Neural cell (in vitro differentiated cells): ENCODE measurements at regions not wholly inside any gene's neighbourhood (a gene's known extent, or its start where the extent isn't known, plus 50 kb on each side); places are given as distances from the start of the nearest gene placed in this dataset.
A peak's percentile ranks its signal among the peaks of the same experiment; 100 is the strongest.

Source experiments
- H2AFZ ChIP-seq: fragments of 200-600, 300-800 bp; sonication (generic), shearing (Covaris generic); 2 replicates; pipeline ENCODE4 v1.6.0; 2014; ENCODE audit warnings: low read depth, mild to moderate bottlenecking, antibody characterized with exemption, low read length, moderate library complexity
- H3F3A ChIP-seq: fragments of 200-600 bp; shearing (Covaris generic); 2 replicates; pipeline ENCODE4 v1.6.1; 2016; ENCODE audit warnings: mild to moderate bottlenecking, moderate library complexity, mixed read lengths, antibody characterized with exemption, low read length; ENCODE audit not compliant: insufficient read depth, poor library complexity, severe bottlenecking
- H3K27ac ChIP-seq: fragments of 200-600, 300-800 bp; sonication (generic), shearing (Covaris generic); 2 replicates; pipeline ENCODE4 v1.5.1; 2014; ENCODE audit warnings: mild to moderate bottlenecking, low read length, moderate library complexity
- H3K27me3 ChIP-seq: fragments of 300-800, 200-600 bp; sonication (generic), shearing (Covaris generic); 2 replicates; pipeline ENCODE4 v1.6.0; 2014; ENCODE audit warnings: mild to moderate bottlenecking, low read depth, low read length, moderate library complexity; ENCODE audit not compliant: insufficient read depth
- H3K36me3 ChIP-seq: fragments of 300-800, 200-600 bp; sonication (generic), shearing (Covaris generic); 2 replicates; pipeline ENCODE4 v1.5.1; 2014; ENCODE audit warnings: mild to moderate bottlenecking, antibody characterized with exemption, low read length, moderate library complexity; ENCODE audit not compliant: insufficient read depth
- H3K4me2 ChIP-seq: fragments of 300-800, 200-600 bp; sonication (generic), shearing (Covaris generic); 2 replicates; pipeline ENCODE4 v1.6.0; 2014; ENCODE audit warnings: mild to moderate bottlenecking, low read length
- H3K4me3 ChIP-seq: fragments of 300-800, 200-600 bp; sonication (generic), shearing (Covaris generic); 2 replicates; pipeline ENCODE4 v1.5.1; 2014; ENCODE audit warnings: mild to moderate bottlenecking, low read length, moderate library complexity
- H3K79me2 ChIP-seq: fragments of 200-600 bp; shearing (Covaris generic); replicated peaks from 2 replicates; pipeline ENCODE4 v1.6.0; 2014; ENCODE audit warnings: mild to moderate bottlenecking, low read length, moderate library complexity; ENCODE audit not compliant: insufficient read depth
- H3K9ac ChIP-seq: fragments of 300-800, 200-600 bp; sonication (generic), shearing (Covaris generic); 2 replicates; pipeline ENCODE4 v1.6.1; 2016; ENCODE audit warnings: mild to moderate bottlenecking, low read length, mixed read lengths
- H3K9me2 ChIP-seq: fragments of 200-600 bp; shearing (Covaris generic); 2 replicates; pipeline ENCODE4 v1.6.1; 2016; ENCODE audit warnings: mild to moderate bottlenecking, low read length, mixed read lengths; ENCODE audit not compliant: insufficient read depth
- H3K9me3 ChIP-seq: fragments of 200-600, 300-800 bp; sonication (generic), shearing (Covaris generic); 2 replicates; pipeline ENCODE4 v1.6.1; 2016; ENCODE audit warnings: mild to moderate bottlenecking, mixed run types, low read length, moderate library complexity, mixed read lengths
- H4K20me1 ChIP-seq: fragments of 200-600 bp; shearing (Covaris generic); 2 replicates; pipeline ENCODE4 v1.6.1; 2016; ENCODE audit warnings: mild to moderate bottlenecking, mixed run types; ENCODE audit not compliant: insufficient read depth
- CTCF ChIP-seq: fragments of 450-650 bp; IDR thresholded peaks from 2 replicates; pipeline ENCODE4 v1.5.1; 2014; ENCODE audit warnings: antibody characterized with exemption, mild to moderate bottlenecking, moderate library complexity; ENCODE audit not compliant: poor library complexity, severe bottlenecking
- EP300 ChIP-seq: fragments of 450-650 bp; conservative IDR thresholded peaks from 2 replicates; pipeline ENCODE4 v1.6.1; 2014; ENCODE audit warnings: antibody characterized with exemption, mild to moderate bottlenecking, moderate library complexity; ENCODE audit not compliant: poor library complexity, severe bottlenecking
- EZH2 ChIP-seq: fragments of 200-600, 300-800 bp; shearing (Covaris generic), sonication (generic); IDR thresholded peaks from 2 replicates; pipeline ENCODE4 v1.6.1; 2014; ENCODE audit warnings: antibody characterized with exemption, low read length, borderline replicate concordance, mild to moderate bottlenecking; ENCODE audit not compliant: insufficient read depth, poor library complexity, severe bottlenecking
- MXI1 ChIP-seq: fragments of 450-650 bp; conservative IDR thresholded peaks from 2 replicates; pipeline ENCODE4 v1.6.1; 2014; ENCODE audit warnings: antibody characterized with exemption, mild to moderate bottlenecking; ENCODE audit not compliant: poor library complexity, severe bottlenecking
- POLR2AphosphoS5 ChIP-seq: IDR thresholded peaks from 2 replicates; pipeline ENCODE4 v1.6.1; 2012
- RAD21 ChIP-seq: fragments of 450-650 bp; conservative IDR thresholded peaks from 2 replicates; pipeline ENCODE4 v1.6.1; 2014; ENCODE audit warnings: antibody characterized with exemption, mild to moderate bottlenecking, moderate library complexity
- REST ChIP-seq: IDR thresholded peaks from 2 replicates; pipeline ENCODE4 v1.6.1; 2012; ENCODE audit warnings: borderline replicate concordance
- SMC3 ChIP-seq: fragments of 450-650 bp; conservative IDR thresholded peaks from 2 replicates; pipeline ENCODE4 v1.6.1; 2014; ENCODE audit warnings: antibody characterized with exemption, mild to moderate bottlenecking, moderate library complexity; ENCODE audit not compliant: poor library complexity
- TAF1 ChIP-seq: IDR thresholded peaks from 2 replicates; pipeline ENCODE4 v1.6.1; 2012; ENCODE audit warnings: low read depth

DNA sequence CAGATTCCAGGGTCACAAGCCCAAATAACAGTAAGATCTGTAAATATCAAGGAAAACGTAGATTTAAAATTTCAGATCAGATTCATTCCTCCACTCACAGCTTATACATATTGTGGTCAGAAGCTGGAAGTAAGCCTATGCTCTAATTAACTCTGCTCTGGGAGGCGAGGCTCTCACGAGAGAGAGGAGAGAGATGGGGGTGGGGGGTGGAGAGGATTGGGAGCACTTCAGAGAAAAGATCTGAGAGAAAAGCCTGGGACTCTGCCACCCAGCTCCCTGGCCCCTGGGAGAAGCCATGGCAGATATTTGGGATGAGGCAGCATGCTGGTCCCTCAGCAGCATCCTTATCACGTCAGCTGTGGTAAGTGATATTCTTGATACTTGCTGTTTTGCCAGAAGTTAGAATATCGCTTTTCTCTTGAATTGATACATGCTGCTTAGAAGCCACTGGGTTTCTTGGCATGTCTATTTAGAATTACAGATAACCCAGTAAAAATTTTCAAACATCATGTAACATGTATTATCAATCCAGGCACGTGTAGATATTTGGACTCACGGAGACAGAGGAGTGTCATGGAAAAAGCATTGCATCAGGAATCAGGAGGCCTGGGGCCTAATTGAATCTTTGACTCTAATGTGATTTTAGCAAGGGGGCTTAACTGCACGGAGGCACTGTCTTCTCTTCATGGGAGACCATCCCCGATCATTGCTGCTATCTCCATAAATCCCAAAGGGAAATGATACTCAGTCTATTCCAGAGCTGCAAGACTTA lies 265.4 kb downstream of the HRH4 start:
- Histone ChIP-seq H3K27ac (no peak overlapping the region), H3K9ac (no peak overlapping the region), H3K9me2 (no peaks in the 10 kb centered on the region), H3K27me3 (no peaks in the 10 kb centered on the region), H3K36me3 (no peaks in the 10 kb centered on the region), H3F3A (no peaks in the 10 kb centered on the region), H3K79me2 (no peaks in the 10 kb centered on the region), H4K20me1 (no peaks in the 10 kb centered on the region), H3K4me2 (no peak overlapping the region), H3K4me3 (no peak overlapping the region), H3K9me3 (no peaks in the 10 kb centered on the region), H2AFZ (no peak overlapping the region)
- TF ChIP-seq SMC3: no peak
- no peak for TF ChIP-seq CTCF
- TF ChIP-seq TAF1: no peak
- TF ChIP-seq RAD21: no peak
- TF ChIP-seq MXI1: no peak
- no peak for TF ChIP-seq EP300
- TF ChIP-seq EZH2: no peak
- no peak for TF ChIP-seq REST
- no peak for TF ChIP-seq POLR2AphosphoS5

- Histone ChIP-seq H3K36me3 (no peaks in the 10 kb centered on the region), H3K4me3 (no peak overlapping the region), H4K20me1 (no peaks in the 10 kb centered on the region), H3K4me2 (no peak overlapping the region), H2AFZ (no peak overlapping the region), H3K9me2 (no peaks in the 10 kb centered on the region), H3F3A (no peaks in the 10 kb centered on the region), H3K9me3 (no peaks in the 10 kb centered on the region), H3K27me3 (no peaks in the 10 kb centered on the region), H3K79me2 (no peaks in the 10 kb centered on the region), H3K9ac (no peak overlapping the region), H3K27ac (no peak overlapping the region)
- TF ChIP-seq TAF1 (no peak), POLR2AphosphoS5 (no peak), CTCF (peak; percentile 82), EP300 (no peak), EZH2 (no peak), SMC3 (peak; percentile 87), REST (no peak), MXI1 (no peak), RAD21 (peak; percentile 81)
Observed at GRCh38 chr18:24726727-24727492, 266.5 kb downstream of the HRH4 start.
